ENCODE measurements at regions not wholly inside any gene's neighbourhood (a gene's known extent, or its start where the extent isn't known, plus 50 kb on each side); places are given as distances from the start of the nearest gene placed in this dataset.
"Not testable (repeated sequence)": the region's sequence is repeated elsewhere in the genome, so short reads cannot be mapped to it uniquely, and the experiment has no call there.

- H3K4me3 ChIP-seq (ENCODE audit: low read depth, low read length); DNase-seq (ENCODE audit: low read depth): not testable (repeated sequence)
These were observed 103.4 kb downstream of the SPDYE17 start for GRCh38 chr7:76928751-76929150.

DNA sequence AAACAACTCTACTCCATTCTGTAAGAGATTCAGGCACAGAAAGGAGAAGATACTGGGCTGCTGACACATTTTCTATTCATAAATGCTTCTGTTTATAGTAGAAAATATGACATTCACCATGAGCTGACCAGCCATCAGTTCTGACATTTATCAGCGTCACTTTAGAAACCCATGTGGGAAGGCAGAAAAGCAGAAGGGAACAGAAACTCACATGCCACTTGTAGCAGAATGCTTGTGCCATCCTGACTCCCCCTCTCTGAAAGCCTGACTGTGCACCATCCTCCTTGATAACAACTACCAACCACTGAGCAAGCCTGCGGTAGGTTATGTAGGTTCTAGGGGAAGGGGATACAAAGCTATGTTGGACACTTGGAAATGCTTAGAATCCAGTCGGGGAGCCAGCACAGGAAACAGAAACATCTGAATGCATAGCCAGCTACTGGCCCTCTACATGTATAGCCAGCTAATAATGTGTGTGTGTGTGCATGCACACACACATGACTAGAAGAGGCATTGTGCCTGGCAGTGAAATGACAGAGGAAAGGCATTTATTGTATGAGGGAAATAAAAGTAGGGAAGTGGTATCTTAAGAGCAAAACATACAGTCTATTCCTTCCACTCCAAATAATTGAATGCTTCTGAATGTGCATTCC, 104.3 kb downstream of the SPDYE17 start:
- not testable (repeated sequence) for DNase-seq (ENCODE audit: low read depth); H3K4me3 ChIP-seq (ENCODE audit: low read depth, low read length)

GRCh38 chr7:76926416-76926815, 105.7 kb downstream of the SPDYE17 start:
- not testable (repeated sequence) for DNase-seq (ENCODE audit: low read depth); H3K4me3 ChIP-seq (ENCODE audit: low read depth, low read length)

- not testable (repeated sequence) for H3K4me3 ChIP-seq (ENCODE audit: low read depth, low read length)
- peak; percentile 8 for DNase-seq (ENCODE audit: low read depth)
- TF ChIP-seq, protein P1, sequence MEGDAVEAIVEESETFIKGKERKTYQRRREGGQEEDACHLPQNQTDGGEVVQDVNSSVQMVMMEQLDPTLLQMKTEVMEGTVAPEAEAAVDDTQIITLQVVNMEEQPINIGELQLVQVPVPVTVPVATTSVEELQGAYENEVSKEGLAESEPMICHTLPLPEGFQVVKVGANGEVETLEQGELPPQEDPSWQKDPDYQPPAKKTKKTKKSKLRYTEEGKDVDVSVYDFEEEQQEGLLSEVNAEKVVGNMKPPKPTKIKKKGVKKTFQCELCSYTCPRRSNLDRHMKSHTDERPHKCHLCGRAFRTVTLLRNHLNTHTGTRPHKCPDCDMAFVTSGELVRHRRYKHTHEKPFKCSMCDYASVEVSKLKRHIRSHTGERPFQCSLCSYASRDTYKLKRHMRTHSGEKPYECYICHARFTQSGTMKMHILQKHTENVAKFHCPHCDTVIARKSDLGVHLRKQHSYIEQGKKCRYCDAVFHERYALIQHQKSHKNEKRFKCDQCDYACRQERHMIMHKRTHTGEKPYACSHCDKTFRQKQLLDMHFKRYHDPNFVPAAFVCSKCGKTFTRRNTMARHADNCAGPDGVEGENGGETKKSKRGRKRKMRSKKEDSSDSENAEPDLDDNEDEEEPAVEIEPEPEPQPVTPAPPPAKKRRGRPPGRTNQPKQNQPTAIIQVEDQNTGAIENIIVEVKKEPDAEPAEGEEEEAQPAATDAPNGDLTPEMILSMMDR (IDR thresholded peaks at IDR 0.05; ENCODE audit: low read depth, low read length), result peak; percentile 3
These were observed 107.4 kb downstream of the SPDYE17 start for GRCh38 chr7:76924756-76925155.

DNA sequence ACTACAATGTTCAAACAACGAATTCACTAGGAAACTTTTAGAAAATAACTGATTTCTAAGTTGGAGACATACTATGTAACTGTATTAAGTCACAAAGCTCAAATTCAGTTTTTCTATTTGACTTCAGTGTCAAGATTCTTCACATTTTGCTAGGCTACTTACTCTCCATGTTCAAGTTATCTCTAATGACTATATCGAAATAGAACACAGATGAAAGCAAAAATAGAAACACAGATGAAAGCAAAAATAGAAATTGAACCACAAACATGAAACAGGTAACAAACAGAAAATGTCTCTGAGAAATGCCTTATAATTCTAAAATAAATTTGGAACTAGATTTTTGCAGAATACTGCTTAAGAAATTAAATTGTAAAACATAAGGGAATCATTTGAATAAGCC, 113.5 kb downstream of the SPDYE17 start:
- not testable (repeated sequence) for H3K4me3 ChIP-seq (ENCODE audit: low read depth, low read length); DNase-seq (ENCODE audit: low read depth)

DNA sequence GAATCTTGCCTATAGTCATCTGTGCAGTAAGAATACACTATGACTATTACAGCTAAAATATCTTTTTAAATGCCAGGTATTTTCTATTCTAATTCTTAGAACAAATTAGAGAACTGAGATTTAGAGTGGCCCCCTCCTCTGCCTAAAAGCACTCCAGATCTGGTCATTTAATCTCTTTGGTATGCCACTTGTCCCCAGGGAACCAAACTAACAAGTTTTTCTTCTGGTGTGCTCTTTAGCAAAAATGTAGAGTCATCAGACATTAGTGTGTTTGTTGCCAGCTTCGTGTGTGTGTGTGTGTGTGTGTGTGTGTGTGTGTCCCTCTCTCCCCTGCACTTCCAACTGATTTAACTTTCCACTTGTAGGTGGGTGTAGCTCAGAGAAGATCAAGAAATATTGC, 117.8 kb downstream of the SPDYE17 start:
- H3K4me3 ChIP-seq (ENCODE audit: low read depth, low read length); DNase-seq (ENCODE audit: low read depth): not testable (repeated sequence)

- H3K4me3 ChIP-seq (ENCODE audit: low read depth, low read length), result peak overlapping the region; percentile 8
- DNase-seq (ENCODE audit: low read depth), result peak; percentile 11
These were observed 119.9 kb downstream of the SPDYE17 start for GRCh38 chr7:76912011-76912814.

DNA sequence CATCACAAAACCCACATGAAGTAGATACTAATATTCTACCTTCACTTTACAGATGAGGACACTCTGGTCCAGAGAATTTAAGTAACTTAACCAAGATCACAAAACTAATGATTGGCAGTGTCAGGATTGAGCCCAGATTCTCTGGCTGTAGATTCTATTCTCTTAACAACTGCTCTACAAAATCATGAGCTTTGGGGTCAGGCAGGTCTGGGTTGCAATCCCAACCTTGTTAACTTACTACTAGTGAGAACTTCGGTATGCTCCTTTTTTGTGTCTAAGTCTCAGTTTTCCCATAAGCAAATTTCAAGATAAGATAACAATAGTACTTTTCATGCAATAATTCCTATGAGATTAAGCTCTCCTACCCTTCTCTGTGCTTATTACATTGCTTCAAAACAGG, 127.5 kb downstream of the SPDYE17 start:
- not testable (repeated sequence) for DNase-seq (ENCODE audit: low read depth); H3K4me3 ChIP-seq (ENCODE audit: low read depth, low read length)

DNA sequence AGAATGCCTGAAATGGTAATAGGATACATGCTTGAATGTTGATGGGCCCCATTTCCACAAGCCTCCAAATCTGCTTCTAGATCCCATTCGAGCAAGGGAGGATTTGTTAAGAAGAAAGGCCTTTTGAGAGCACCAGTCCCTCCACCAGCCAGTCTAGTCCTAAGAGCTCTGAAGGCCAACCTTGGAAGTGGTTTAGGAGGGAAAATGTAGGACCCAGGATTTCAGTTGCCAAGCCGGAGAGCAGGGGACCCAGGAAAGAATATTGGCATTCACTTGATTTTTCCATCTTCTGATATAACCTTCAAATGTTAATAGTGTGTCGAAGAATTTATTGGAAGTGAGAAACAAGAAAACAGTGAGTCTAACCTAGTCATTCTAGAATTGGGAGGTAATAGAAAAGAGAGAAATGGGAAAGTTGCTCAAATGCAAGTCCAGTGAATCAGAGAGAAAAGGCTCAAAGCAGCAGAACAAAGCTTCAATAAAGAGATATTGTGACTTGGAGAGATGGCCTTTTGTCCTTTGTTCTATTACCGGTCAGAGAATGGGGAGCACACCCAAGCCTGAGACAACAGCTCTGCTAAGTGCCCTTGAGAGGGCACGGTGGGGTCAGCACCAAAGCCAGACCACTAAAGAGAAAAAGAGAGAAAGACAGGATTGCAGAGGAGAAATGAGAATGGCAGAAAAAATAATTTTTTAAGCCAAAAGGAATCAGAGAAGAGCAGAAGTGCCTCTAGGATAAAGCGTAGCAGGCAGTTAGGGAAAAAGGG, 130.0 kb downstream of the SPDYE17 start:
- not testable (repeated sequence) for DNase-seq (ENCODE audit: low read depth); H3K4me3 ChIP-seq (ENCODE audit: low read depth, low read length)

GRCh38 chr7:76898807-76899206, 133.4 kb downstream of the SPDYE17 start:
- not testable (repeated sequence) for H3K4me3 ChIP-seq (ENCODE audit: low read depth, low read length); DNase-seq (ENCODE audit: low read depth)

GRCh38 chr7:76897007-76897406, 135.2 kb downstream of the SPDYE17 start:
- not testable (repeated sequence) for H3K4me3 ChIP-seq (ENCODE audit: low read depth, low read length); DNase-seq (ENCODE audit: low read depth)

DNA sequence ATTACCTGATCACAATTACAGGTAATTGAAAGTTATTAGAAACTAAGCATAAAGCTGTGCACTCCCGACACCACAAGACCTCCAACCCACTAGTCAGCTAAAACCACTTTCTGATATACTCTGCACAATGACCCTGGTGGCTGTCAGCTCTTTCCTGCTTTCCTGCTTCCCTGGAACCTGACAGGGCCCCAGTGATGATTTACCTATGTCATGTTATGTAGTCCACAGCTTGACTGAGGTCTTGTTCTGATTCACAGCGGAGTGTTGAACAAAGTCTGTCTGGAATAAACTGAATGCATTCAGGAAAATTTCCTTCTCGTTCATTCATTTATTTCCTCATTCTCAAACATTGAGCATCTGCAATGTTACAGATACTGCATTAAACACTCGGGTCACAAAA, 136.5 kb downstream of the SPDYE17 start:
- H3K4me3 ChIP-seq (ENCODE audit: low read depth, low read length); DNase-seq (ENCODE audit: low read depth): not testable (repeated sequence)

- not testable (repeated sequence) for H3K4me3 ChIP-seq (ENCODE audit: low read depth, low read length); DNase-seq (ENCODE audit: low read depth)
These were observed 140.4 kb downstream of the SPDYE17 start for GRCh38 chr7:76891771-76892170.

- not testable (repeated sequence) for DNase-seq (ENCODE audit: low read depth); H3K4me3 ChIP-seq (ENCODE audit: low read depth, low read length)
These were observed 152.3 kb downstream of the SPDYE17 start for GRCh38 chr7:76879733-76880288.

GRCh38 chr7:76875760-76876159, 156.4 kb downstream of the SPDYE17 start:
- H3K4me3 ChIP-seq (ENCODE audit: low read depth, low read length); DNase-seq (ENCODE audit: low read depth): not testable (repeated sequence)

- not testable (repeated sequence) for DNase-seq (ENCODE audit: low read depth); H3K4me3 ChIP-seq (ENCODE audit: low read depth, low read length)
These were observed 161.7 kb downstream of the SPDYE17 start for GRCh38 chr7:76870504-76870808.

DNA sequence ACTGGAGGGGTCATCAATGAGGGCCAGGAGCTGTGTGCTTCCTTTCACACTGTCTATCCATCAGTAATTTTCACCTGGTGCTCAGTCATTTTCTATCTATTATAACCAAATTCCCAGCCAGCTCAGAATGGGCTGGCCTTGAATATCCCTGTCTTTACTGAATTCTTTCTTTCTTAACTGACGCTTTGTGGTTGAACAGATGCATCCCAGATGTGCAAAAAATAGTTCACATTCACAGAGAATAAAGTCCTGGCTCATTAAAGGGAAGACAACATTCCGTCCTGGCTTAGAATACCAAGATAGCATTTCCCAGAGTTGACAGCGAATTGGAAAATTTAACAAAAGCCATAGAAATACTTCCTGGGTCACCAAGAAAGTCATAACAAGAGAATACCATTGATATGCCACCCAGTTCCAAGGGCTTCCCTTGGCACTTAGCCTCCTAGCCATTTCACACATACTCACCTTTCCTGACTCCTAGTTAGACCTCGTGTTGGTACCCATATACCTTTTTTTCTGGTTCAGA, 164.7 kb downstream of the SPDYE17 start:
- not testable (repeated sequence) for DNase-seq (ENCODE audit: low read depth); H3K4me3 ChIP-seq (ENCODE audit: low read depth, low read length)

Data from NB4 (cell line).